ENCODE measurements at regions not wholly inside any gene's neighbourhood (a gene's known extent, or its start where the extent isn't known, plus 50 kb on each side); places are given as distances from the start of the nearest gene placed in this dataset.

- TF ChIP-seq CTCF (IDR thresholded peaks at IDR 0.05), result no peak
- DNase-seq, result no peak
- H3K27ac ChIP-seq, result no peak overlapping the region
- intact Hi-C loops (cut with DNase I), result no loop called here
- ATAC-seq, result no peak
- WGBS, 2 donors, result 74 to 77% methylated on average over 5 of the region's 5 CpGs
- no peaks in the 10 kb centered on the region for H3K27me3 ChIP-seq
- no peak overlapping the region for H3K4me3 ChIP-seq
- no peaks in the 10 kb centered on the region for H3K4me1 ChIP-seq
- no peak for FAIRE-seq
- no peaks in the 10 kb centered on the region for H3K36me3 ChIP-seq
- no peaks in the 10 kb centered on the region for H3K9me3 ChIP-seq
Observed at GRCh38 chr13:44104969-44105368, 225.3 kb downstream of the LACC1 start.

- H3K27ac ChIP-seq, result no peak overlapping the region
- WGBS, 2 donors, result 75 to 79% methylated on average over 6 of the region's 6 CpGs
Observed at GRCh38 chr13:44106266-44107152, 226.8 kb downstream of the LACC1 start.

GRCh38 chr13:44107357-44108121, 227.8 kb downstream of the LACC1 start:
- intact Hi-C loops (cut with DNase I), result no loop called here
- Histone ChIP-seq H3K27me3 (no peaks in the 10 kb centered on the region), H3K9me3 (no peaks in the 10 kb centered on the region), H3K27ac (no peak overlapping the region), H3K4me3 (no peak overlapping the region), H3K36me3 (no peaks in the 10 kb centered on the region), H3K4me1 (no peaks in the 10 kb centered on the region)
- ATAC-seq (peak; percentile 22 to 40 (median 32)), FAIRE-seq (no peak), DNase-seq (no peak)
- no peak for TF ChIP-seq CTCF (IDR thresholded peaks at IDR 0.05)
- WGBS, 2 donors, result 60 to 66% methylated on average over 10 of the region's 10 CpGs

More at GRCh38 chr13:44106266-44107152, 226.8 kb downstream of the LACC1 start:
- Histone ChIP-seq H3K4me3 (no peak overlapping the region), H3K9me3 (no peaks in the 10 kb centered on the region), H3K27me3 (no peaks in the 10 kb centered on the region), H3K36me3 (no peaks in the 10 kb centered on the region), H3K4me1 (no peaks in the 10 kb centered on the region)
- DNase-seq, result no peak
- intact Hi-C loops (cut with DNase I), result no loop called here
- FAIRE-seq, result no peak
- no peak for ATAC-seq
- TF ChIP-seq CTCF (IDR thresholded peaks at IDR 0.05), result no peak

- H3K4me3 ChIP-seq, result no peak overlapping the region
- peak; percentile 87 to 94 (median 90) for ATAC-seq
- no peaks in the 10 kb centered on the region for H3K27me3 ChIP-seq
- H3K4me1 ChIP-seq, result no peaks in the 10 kb centered on the region
- no peaks in the 10 kb centered on the region for H3K9me3 ChIP-seq
- no peak for TF ChIP-seq CTCF (IDR thresholded peaks at IDR 0.05)
- no peaks in the 10 kb centered on the region for H3K36me3 ChIP-seq
- H3K27ac ChIP-seq, result peak overlapping the region in 1 of 4 donors; percentile 20
- WGBS, 2 donors, result 31 to 42% methylated on average over 2 of the region's 2 CpGs
- intact Hi-C loops (cut with DNase I), result no loop called here
- peak in 4 of 6 donors; percentile 35 to 69 (median 60) for DNase-seq
- FAIRE-seq, result peak; percentile 39
Observed at GRCh38 chr13:44108331-44108858, 228.7 kb downstream of the LACC1 start.
